Left cardiac atrium (tissue), 4 donors: ENCODE measurements at regions not wholly inside any gene's neighbourhood (a gene's known extent, or its start where the extent isn't known, plus 50 kb on each side); places are given as distances from the start of the nearest gene placed in this dataset.
"Not testable (repeated sequence)": the region's sequence is repeated elsewhere in the genome, so short reads cannot be mapped to it uniquely, and the experiment has no call there.

Experiments
- ATAC-seq, 2 donors: fragments of 200-7000 bp; cut with Tn5 transposase; one replicate each; pipeline ENCODE4 v1.9.1; 2020; ENCODE audit warnings: mild to moderate bottlenecking in 2 of 2, moderate library complexity in 2 of 2
- DNase-seq: peaks from one replicate; pipeline ENCODE4 v3.0.0-alpha.2; 2020
- intact Hi-C, 2 donors: fragments of 100-400 bp; cut with DNase I; formaldehyde crosslinking; loops; one replicate each; pipeline versions ENCODE4 v1.14.1 to v1.15.1; 2022 to 2023
- donor health status: DM: no; HTN: yes; CAD: no.
- donor health status: DM: no; HTN: yes; CAD: no; lungs with severe emphysema.
- donor health status: DM: yes; HTN: yes; CAD: no.
- donor health status: Dilated cardiomyopathy.

GRCh38 chr13:62747152-62747551 lies 1331.5 kb upstream of the PCDH20 start:
- ATAC-seq = no peak
- no peak for DNase-seq
- intact Hi-C loops = no loop called here

DNA sequence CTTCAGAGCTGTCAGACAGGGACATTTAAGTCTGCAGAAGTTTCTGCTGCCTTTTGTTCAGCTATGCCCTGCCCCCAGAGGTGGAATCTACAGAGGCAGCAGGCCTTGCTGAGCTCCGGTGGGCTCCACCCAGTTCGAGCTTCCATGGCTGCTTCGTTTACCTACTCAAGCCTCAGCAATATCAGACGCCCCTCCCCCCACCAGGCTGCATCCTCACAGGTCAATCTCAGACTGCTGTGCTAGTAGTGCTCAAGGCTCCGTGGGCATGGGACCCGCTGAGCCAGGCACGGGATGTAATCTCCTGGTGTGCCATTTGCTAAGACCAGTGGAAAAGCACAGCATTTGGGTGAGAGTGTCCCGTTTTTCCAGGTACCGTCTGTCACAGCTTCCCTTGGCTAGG lies 1314.1 kb upstream of the PCDH20 start:
- peak; percentile 12 for DNase-seq

GRCh38 chr13:62721893-62722292 lies 1306.2 kb upstream of the PCDH20 start:
- DNase-seq (no peak), ATAC-seq (no peak)
- intact Hi-C loops = no loop called here

More for the DNA sequence above, 1314.1 kb upstream of the PCDH20 start:
- intact Hi-C loops, ATAC-seq: not testable (repeated sequence)

DNA sequence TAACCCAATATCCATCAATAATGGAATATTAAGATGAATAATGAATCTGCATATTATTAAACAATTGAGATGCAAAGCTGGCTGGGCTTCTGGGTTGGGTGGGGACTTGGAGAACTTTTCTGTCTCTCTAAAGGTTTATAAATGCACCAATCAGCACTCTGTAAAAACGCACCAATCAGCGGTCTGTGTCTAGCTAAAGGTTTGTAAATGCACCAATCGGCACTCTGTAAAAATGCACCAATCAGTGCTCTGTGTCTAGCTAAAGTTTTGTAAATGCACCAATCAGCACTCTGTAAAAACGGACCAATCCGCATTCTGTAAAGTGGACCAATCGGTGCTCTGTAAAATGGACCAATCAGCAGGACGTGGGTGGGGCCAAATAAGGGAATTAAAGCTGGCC lies 1296.3 kb upstream of the PCDH20 start:
- ATAC-seq, intact Hi-C loops, DNase-seq: not testable (repeated sequence)

GRCh38 chr13:62710787-62711186 lies 1295.1 kb upstream of the PCDH20 start:
- no peak for ATAC-seq
- DNase-seq = no peak
- intact Hi-C loops = no loop called here

- no peak for DNase-seq
- intact Hi-C loops = no loop called here
- ATAC-seq = no peak
These were observed 1290.4 kb upstream of the PCDH20 start for GRCh38 chr13:62706048-62706447.

DNA sequence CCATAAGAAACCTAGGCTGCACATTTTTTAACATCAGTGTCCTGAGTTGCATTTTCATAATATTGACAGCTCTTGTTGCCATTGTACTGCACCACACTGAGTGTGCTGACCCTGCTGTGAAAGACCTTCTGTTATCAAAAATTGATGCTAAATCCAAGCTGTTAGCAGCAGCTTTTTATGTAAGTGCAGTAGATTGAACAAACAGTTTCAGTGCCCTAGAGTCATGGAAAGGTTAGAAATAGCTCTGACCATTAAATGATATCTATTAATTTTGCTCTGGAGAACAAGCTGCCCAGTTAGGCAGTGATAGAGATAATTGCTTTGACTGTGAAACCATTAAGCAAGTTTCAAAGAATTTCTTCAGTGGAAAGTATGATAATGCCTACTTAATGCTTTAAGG lies 1289.2 kb upstream of the PCDH20 start:
- DNase-seq (no peak), ATAC-seq (no peak)
- intact Hi-C loops = no loop called here

- intact Hi-C loops = no loop called here
- DNase-seq (no peak), ATAC-seq (no peak)
These were observed 1286.9 kb upstream of the PCDH20 start for GRCh38 chr13:62702502-62702901.

DNA sequence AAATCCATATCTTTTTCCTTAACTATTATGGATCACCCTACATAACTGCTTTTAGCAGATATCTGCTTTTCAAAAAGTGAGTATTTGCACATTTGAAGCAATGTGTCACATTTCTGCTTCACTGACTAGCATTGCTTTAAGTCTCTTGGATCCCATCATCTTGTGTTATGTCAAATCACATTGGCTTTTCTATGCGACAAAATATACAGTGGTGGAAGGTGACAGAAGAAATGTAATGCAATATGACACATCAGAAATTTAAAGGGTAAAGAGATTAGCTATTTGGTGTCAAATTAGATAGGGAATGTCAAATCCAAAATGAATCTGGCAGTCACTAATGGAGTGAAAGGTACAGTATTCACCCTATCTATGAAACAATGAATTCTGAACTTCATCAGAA lies 1282.1 kb upstream of the PCDH20 start:
- no peak for DNase-seq
- ATAC-seq = no peak
- intact Hi-C loops = no loop called here

DNA sequence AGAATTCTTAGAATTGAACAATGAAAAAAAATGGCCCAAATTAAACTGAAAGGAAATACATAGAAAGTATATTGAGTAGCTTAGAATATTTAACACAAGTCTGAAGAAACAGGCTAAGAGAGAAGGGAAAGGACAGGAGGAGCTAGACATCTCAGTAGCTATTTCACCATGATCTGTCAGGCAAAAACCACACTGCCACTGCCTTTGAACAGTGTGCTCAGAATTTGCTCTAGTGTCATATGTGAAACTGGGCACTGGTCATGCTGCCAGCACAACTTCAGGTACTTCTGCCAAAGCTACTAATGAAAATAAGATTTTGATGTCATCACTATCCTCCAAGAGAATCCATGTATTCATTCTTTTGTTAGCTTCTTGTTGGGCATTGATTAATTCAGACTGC lies 1280.8 kb upstream of the PCDH20 start:
- no peak for ATAC-seq
- intact Hi-C loops = no loop called here
- DNase-seq = no peak

GRCh38 chr13:62687732-62688131 lies 1272.1 kb upstream of the PCDH20 start:
- ATAC-seq = no peak
- DNase-seq = no peak
- intact Hi-C loops = no loop called here

- ATAC-seq (no peak), DNase-seq (no peak)
- intact Hi-C loops = no loop called here
These were observed 1268.7 kb upstream of the PCDH20 start for GRCh38 chr13:62684359-62684758.

DNA sequence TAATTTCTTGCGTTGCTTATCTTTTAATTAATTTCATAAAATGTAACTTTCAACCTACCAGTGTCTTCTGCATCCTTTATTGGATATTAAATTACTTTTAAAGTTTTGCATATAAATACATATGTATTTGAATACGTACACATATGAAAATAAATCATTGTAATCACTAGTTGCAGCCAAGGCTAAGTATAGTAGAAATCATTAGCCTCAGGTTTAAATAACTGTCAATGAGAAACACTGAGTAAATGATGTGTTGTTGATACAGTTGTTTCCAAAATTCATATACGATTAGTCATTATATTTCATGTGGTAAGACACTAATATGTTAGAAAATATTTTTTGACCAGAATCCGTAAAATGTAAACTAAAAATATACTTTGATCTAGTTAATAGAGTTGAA lies 1267.1 kb upstream of the PCDH20 start:
- intact Hi-C loops = no loop called here
- DNase-seq (no peak), ATAC-seq (no peak)

DNA sequence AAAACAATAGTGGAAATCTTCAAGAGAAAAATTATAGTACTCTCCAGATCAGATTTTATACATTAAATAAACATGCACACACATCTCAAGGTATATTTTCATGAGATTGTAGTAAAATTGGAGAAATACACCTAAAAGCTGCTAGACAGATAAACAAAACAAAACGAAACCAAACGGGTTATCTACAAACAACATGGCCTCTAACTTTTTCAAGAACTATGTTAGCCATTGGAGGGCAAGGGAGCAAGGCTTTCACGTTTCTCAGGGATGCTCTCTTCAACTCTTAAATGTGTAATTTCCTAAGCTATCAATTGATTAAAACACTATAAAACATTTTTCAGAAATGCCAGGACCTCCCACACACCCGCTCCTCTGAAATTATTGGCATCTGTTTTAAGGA lies 1262.4 kb upstream of the PCDH20 start:
- DNase-seq = no peak
- ATAC-seq = no peak
- intact Hi-C loops = no loop called here

- intact Hi-C loops = no loop called here
These were observed 1248.1 kb upstream of the PCDH20 start for GRCh38 chr13:62663767-62664166.

GRCh38 chr13:62659365-62659764 lies 1243.7 kb upstream of the PCDH20 start:
- DNase-seq = no peak
- ATAC-seq = no peak
- intact Hi-C loops = no loop called here

More at GRCh38 chr13:62663767-62664166, 1248.1 kb upstream of the PCDH20 start:
- ATAC-seq = no peak
- DNase-seq = no peak

GRCh38 chr13:62653371-62653770 lies 1237.7 kb upstream of the PCDH20 start:
- DNase-seq = no peak
- intact Hi-C loops = no loop called here
- ATAC-seq = no peak

DNA sequence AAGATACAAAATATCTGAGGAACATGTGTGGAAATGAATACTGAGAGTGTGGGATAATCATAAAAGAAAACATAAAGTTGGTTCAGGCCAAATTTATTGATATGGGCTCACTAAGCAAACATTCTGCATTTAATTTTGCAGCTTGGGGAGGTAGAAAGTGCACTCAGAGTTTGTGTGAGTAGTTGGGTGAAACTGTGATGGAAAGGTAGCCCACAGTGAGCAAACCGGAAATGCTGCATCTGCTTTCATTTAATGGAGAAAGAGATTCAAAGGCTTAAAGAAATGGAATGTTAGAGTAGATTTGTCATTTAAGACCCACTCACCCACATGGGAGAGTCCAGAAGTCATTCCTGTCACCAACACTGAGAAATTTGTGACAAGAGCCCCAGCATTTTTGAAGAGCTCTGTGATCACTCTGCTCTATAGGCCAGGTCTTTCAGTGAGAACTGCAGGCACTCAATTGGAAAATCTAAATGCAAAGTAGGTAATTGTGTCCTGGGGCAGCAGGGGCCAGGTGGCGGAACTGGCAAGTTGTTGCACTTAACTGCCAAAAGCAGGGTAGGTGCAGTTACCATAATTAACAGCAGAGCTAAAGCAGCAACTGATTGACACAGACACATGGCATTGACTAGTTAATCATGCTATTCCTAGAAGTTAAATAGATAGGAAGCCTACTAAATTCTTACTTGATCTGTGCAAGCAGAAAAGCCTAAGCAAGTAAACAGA lies 1228.3 kb upstream of the PCDH20 start:
- intact Hi-C loops = no loop called here
- DNase-seq (no peak), ATAC-seq (no peak)

- DNase-seq = no peak
- intact Hi-C loops = no loop called here
- peak in 1 of 2 donors; percentile 61 for ATAC-seq
These were observed 1227.4 kb upstream of the PCDH20 start for GRCh38 chr13:62643007-62643483.

- no peak for DNase-seq
- intact Hi-C loops = no loop called here
These were observed 1219.5 kb upstream of the PCDH20 start for GRCh38 chr13:62635161-62635560.

DNA sequence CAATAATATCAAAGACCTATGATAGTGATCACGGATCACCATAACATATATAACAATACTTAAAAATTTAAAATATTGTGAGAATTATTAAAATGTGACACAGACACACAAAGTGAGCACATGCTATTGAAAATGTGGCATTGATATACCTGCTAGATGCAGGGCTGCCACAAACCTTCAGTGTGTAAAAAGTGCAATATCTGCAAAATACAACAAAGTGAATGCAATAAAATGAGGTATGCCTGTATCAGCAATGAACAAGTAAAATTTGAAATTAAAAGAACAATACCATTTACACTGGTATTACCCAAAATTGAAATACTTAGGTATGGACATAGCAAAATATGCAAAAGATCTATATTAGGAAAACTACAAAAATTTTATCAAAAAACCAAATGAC lies 1217.8 kb upstream of the PCDH20 start:
- DNase-seq (no peak), ATAC-seq (no peak)
- intact Hi-C loops = no loop called here

More at GRCh38 chr13:62635161-62635560, 1219.5 kb upstream of the PCDH20 start:
- no peak for ATAC-seq
